GM21619 (cell line): ENCODE measurements at regions not wholly inside any gene's neighbourhood (a gene's known extent, or its start where the extent isn't known, plus 50 kb on each side); places are given as distances from the start of the nearest gene placed in this dataset.
"Not testable (repeated sequence)": the region's sequence is repeated elsewhere in the genome, so short reads cannot be mapped to it uniquely, and the experiment has no call there.

Experiments
- ATAC-seq: cut with Tn5 transposase; IDR thresholded peaks from one replicate; pipeline ENCODE4 v1.9.1; 2021; ENCODE audit not compliant: unreplicated experiment

DNA sequence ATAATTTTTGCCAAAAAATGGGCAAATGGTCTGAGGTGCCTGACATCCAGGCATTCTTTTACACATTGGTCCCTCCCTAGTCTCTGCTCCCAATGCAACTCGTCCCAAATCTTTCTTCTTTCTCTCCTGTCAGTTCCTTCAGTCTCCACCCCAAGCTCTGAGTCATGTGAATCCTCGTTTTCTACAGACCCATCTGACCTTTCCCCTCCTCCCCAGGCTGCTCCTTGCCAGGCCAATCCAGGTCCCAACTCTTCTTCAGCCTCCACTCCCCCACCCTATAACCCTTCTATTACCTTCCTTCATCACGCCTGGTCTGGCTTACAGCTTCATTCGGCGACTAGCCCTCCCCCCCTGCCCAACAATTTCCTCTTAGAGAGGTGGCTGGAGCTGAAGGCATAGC lies 55.3 kb downstream of the BBS10 start:
- ATAC-seq, result not testable (repeated sequence)

DNA sequence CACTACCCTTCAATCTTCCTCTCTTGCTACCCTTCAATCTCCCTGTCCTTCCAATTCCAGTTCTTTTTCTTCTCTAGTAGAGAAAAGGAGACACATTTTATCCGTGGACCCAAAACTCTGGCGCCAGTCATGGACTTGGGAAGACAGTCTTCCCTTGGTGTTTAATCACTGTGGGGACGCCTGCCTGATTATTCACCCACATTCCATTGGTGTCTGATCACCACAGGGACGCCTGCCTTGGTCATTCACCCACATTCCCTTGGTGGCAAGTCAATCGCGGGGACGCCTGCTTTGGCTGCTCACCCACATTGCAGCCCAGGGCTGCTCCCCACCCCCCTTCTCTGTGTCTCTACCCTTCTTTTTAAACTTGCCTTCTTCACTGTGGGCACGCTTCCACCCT lies 55.9 kb downstream of the BBS10 start:
- not testable (repeated sequence) for ATAC-seq

DNA sequence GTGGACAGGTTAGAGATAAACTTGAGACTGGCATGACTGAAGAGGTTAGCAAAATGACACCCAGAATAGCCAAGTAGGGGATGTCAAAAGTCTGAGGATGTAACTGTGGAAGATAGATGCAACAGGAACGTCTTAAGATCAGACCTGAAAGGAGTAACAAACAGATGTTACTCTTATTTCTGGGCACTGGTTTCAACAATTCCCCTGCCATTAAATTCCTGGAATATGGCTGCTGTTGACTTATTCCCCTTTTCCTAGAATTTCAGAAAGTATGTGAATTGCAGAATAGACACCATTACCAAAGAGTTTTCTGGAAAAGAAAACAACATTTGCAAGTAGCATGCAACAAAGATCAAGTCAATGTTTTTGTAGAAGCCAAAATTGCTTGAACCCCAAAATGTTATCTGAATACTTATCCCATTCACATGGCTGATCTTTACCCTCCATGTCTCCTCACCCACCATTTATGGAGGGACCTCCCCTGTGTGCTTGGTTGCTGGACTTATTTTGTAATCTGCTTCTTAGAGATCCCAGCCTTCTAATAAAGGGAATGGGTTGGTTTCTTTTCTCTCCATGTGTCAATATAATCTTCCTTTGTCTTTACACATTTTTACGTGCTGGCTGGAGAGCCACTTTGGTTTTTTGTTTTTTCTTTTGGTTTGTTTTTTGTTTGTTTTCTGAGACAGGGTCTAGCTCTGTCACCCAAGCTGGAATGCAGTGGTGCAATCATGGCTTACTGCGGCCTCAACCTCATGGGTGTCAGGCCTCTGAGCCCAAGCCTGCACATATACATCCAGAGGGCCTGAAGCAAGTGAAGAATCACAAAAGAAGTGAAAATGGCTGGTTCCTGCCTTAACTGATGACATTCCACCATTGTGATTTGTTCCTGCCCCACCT lies 57.0 kb downstream of the BBS10 start:
- ATAC-seq, result no peak

DNA sequence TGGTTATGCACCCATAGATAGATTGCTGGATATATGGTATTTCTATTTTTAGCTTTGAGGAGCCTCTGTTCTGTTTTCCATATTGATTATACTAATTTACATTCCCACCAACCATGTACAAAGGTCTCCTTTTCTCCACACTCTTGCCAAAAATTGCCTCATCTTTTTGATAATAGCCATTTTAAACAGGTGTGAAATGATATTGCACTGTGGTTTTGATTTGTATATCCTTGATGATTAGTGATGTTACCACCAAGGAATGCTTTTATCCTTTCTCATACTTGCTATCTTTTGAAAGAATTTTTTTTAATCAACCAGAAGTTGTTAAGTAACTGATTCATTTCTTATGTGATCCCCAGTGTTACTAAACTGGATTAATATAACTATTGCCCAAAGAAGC lies 60.0 kb downstream of the BBS10 start:
- ATAC-seq, result no peak

DNA sequence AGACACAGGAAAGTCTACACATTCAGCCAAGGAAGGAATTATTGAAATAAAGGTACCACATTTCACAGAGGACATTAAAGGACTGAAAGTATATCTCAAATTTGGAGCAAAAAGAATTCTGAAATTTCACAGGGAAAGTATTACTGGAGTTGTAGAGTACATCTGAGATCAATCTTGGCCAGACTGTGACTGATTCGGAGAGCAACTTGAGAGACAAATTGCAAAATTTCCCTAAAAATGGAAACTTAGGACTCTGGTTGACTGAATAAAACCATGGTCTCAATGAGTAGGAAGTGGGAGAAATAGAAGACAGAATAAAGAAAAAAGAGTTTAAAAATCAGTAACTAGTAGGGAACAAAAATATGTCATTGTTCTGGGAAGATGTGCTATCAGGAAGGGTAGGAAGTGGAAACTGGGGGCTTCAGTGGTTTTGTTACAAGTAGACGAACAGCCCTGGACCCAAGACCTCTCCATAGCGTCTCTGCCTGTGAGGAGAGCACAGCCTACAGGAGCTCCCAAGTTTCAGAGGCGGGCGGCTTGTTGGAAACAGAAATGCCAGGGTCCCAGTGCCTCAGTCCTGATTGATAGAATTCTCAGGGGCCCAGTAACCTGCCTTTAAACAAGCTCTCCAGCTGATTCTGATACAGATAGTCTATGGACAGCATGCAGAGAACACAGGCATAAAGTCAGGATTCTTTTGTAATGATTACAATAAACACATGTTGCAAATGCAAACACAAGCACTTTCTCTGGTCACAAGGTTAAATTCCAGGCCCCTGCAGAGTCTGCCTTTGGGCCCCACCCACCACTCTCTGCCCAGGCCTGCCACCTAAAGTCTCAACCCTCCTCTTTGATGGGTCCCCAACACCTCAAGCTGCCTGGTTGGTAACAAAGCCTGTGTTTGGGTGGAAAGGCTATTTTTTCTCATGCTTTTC lies 63.1 kb downstream of the BBS10 start:
- ATAC-seq, result no peak

DNA sequence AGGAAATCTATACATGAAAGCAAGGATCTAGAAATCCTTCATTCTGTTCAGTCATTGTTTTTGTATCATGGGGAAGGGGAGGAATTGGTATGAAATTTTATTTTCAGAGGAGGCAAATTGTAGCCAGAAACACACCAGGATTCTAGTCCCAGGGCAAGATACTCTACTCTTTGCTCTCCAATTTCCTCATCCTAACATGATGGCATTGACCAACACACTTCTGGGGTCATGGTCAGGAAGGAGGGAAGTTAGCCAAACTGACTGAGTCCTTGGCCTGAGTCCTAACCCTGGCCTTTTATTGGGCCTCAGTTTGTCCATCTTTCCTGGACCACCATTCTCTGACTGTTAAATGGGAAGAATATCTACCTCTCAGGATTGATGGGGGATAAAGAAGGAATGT lies 65.5 kb downstream of the BBS10 start:
- no peak for ATAC-seq

DNA sequence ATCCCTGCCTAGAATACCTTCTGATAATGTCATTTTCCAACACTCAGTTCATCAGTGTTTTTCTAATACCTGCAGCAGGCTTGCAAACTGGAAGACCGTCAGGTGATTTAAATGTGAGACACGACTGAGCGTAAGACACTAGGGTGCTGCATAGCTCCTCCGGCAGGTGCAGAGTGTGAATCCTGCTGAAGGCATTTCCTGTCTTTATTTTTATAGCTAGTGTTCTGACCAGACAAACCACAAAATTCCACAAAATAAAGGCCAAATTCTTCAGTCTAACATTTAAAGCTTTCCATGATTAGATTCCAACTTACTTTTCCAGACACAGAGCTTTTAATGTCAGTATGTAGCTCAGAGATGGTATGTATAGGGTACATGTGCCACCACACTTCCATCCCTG lies 70.7 kb downstream of the BBS10 start:
- no peak for ATAC-seq

DNA sequence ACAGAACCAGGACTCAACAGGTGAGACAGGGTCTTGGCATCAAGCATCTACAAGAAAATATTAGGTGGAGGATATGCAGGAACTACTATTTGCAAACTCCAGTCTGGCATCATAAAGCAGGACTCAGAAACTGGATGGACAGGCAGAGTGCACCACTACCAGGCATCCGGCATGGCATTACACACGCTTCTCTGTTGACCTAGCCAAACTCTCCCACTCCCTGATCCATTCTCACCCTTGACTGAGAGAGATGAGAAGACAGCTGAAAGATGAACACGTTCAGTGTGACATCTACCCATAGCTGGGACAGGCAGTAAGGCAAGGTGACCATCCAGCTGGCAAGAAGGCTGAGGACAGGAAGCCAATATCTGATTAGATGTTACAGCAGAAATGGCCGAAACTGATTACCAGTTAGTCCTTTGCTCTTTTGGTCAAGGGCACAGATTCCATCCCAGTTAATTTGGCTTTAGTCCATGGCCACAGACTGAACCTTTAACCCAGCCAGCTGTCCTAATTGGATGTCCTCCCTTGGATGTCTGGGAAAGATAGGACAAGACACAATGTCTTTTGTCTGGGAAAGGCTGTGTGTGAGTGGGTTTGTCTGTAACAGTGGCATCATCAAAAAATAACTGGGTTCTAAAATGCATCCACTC lies 71.6 kb downstream of the BBS10 start:
- ATAC-seq, result no peak

DNA sequence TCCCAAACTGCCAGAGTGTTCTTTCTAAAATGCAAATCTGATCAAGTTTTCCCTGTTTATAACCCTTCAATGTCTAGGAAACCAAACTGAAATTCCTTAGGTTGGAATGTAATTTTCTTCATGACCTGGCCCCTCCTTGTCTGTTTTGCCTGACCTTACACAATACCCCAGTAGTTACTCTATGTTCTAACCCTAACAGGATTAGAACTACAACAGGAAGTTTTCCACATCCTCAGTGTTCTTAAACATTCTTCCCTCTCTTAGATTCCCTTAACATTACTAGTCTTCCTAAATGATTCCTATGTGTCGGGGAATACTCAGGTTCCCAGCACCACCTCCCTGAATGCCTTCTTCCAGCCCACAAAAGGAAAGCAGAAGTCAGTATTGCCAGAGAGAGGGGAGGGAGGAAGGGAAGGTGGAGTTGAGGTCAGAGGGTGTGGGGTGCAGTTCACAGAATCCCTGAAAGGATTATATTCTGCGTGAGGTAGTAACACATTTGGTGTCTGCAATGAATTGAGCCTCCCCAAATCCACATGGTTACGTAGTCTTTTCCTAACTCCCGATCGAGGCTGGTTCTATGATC lies 72.6 kb downstream of the BBS10 start:
- no peak for ATAC-seq

DNA sequence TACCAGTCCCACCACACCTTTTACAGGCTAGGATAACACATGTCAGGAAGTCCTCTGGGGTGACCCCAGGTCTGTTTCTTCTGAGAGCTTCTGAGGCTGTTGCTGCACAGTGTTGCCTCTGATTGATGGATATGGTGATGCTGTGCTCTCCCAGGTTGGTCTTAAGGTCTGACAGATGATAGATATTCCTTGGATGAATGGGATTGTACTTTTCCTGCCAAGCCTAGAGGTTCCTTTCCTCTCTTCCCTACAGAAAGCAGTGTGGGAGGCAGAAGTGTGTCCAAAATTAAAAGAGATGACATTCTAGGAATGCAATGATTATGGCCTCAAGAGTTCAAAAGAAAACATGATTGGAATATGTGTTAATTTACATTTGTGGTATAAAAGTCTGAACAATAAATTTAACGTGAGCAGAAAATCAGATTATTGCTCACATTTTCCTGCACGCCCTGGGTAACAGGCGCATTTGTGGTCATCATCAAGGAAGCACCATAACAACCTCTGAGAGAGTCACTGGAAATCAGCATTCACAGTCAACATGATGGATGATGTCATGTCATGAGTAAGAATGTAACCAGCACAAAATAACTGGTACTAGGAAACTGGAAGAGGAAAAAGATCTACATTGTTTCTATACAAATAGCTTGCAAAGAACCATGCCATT lies 73.7 kb downstream of the BBS10 start:
- no peak for ATAC-seq

DNA sequence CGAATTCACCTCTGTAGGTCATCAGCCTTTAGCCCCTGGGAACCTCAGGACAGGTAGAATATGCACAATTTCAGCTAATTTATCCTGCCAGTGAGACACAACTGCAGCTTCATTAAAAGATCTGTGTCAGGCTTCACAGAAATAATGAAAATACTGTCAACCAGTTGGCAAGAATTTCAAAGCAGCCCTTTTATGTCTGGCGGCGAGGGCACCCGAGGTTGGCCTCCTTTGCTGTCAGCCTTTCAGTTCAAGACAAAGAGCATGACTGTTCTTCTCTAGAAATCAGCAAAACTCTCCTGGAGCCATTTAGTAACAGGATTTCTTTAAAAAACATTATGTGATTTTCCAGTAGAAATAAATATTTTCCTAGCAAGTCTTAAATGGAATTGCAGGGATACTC lies 75.9 kb downstream of the BBS10 start:
- no peak for ATAC-seq

DNA sequence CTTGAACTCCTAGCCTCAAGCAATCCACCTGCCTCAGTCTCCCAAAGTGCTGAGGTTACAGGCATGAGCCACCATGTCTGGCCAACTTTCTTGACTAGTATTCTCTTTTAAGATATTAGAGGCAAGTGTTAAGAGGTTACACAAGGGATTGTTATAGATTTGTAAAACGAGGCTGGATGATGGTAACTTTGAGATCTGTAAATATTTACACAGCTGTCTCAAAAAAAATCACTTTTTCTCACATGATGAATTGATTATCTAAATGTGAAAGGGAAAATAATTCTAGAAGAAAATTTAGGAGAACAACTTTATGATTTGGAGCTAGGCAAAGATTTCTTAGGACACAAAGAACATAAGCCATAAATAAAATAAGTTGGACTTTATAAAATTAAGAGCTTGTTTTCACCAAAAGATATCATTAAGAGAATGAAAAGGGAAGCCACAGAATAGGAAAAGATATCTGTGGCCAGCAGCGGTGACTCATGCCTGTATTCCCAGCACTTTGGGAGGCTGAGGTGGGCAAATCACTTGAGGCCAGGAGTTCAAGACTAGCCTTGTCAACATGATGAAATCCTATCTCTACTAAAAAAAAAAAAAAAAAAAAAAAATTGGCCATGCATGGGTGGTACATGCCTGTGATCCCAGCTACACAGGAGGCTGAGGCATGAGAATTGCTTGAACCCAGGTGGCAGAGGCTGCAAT lies 77.4 kb downstream of the BBS10 start:
- ATAC-seq, result no peak

DNA sequence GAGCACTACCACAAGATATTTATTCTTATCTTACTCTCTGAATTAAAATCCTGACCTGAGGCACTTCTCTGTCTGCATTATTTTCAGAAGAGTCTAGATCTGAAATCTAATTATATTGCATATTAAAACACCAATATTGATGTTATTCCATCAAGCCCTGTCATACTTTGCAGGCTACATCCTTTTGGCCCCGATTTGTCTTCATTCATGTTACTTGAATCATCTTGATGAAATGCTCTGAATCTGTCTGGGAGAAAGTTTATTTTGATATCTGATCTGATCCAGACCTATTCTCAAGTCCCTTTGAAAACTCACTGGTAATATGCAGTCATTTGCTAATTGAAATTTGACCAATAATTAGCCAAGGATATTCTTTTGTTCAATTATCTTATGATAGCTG lies 79.9 kb downstream of the BBS10 start:
- no peak for ATAC-seq

DNA sequence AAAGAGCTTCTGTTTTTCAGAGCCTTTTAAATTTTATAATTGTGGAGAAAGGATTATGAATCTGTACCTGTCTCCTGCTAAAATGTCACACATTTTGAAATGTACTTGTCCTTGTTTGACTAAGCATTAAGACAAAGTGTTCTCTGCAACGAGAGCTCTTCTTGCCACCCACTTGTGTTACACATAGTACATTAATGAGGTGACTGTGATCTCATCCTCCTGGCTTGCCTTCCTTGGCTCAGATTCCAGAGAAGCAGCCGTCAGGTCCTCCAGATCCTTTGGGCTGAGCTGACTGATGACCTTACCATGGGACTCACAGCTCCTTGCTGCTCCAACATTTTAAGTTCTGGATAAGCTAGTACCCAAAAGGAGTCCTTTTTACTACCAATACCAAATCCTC lies 81.4 kb downstream of the BBS10 start:
- no peak for ATAC-seq

DNA sequence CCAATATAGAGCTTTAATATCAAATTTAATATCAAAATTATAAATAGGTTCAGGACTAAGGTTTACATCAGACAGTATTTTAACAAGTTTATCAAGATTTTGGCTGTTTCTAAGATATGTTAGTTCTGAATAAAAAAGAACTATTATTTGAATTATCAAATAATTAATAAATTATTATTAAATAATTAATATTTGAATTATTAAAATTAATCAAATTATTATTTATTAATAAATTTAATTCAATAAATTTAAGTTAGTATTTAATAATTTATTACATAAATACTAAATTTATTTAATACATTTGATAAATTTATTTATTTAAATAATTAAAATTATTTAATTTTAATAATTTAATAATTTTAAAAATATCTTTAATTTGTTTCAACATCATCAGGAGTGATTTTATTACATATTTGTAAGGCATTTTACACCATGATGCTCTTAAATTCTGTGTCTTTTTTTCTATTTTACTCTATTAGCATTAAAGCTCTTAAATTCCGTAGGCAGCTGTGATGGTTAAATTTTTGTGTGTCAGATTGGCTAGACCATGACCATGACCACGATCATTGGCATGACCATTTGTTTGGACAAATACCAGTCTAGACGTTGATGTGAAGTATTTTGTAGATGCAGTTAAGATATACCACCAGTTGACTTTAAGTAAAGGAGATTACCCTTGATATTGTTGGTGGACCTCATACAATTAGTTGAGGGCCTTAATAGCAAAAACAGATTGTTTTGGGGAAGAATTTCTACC lies 82.6 kb downstream of the BBS10 start:
- no peak for ATAC-seq

DNA sequence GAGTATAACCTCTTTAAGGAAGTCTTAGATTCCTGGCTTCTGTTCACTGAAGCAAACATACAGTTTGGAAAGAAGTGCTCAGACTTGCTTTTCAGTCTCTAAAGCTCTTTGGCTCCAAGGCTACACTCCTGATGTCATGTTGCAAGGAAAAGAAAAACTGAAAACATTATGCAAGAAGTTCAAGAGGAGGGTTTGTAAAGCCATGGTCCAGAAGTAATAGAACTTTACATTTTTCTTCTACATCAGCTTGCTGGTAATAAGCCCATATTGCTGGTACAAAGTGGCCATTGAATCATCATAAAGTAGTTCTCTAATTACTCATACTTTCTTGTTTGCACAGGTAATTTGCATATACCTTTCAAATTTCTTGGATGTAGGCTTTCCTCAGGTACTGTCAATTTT lies 83.6 kb downstream of the BBS10 start:
- ATAC-seq, result no peak

DNA sequence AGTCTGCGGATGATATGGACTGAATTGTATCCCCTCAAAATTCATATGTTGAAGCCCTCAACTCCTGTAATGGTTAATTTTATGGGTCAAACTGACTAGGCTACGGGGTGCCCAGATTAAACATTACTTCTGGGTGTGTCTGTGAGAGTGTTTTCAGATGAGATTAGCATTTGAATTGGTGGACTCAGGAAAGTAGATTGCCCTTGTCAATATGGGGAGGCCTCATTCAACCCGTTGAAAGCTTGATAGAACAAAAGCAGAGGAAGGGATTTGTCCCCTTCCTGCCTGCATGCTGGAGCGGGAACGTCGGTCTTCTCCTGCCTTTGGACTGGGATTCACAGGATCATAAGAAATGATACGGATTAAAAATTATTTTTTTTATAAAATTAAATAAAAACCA lies 84.5 kb downstream of the BBS10 start:
- no peak for ATAC-seq

DNA sequence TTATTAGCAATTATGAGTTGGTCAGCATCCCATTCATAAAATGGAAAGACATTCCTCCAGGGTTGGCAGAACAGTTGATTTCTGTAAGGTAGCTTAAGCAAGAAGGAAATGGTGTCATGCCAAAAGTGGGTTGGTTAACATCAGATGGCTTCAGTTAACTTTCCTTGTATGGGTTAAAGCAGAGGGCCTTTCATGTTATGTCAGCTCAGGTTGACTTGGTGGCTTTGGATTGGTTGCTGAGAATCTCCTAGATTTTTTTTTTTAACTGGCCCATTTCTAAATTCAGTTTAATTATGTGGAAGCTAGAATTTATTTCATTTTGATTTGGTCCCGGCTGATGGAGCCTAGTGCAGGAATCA lies 87.8 kb downstream of the BBS10 start:
- no peak for ATAC-seq

DNA sequence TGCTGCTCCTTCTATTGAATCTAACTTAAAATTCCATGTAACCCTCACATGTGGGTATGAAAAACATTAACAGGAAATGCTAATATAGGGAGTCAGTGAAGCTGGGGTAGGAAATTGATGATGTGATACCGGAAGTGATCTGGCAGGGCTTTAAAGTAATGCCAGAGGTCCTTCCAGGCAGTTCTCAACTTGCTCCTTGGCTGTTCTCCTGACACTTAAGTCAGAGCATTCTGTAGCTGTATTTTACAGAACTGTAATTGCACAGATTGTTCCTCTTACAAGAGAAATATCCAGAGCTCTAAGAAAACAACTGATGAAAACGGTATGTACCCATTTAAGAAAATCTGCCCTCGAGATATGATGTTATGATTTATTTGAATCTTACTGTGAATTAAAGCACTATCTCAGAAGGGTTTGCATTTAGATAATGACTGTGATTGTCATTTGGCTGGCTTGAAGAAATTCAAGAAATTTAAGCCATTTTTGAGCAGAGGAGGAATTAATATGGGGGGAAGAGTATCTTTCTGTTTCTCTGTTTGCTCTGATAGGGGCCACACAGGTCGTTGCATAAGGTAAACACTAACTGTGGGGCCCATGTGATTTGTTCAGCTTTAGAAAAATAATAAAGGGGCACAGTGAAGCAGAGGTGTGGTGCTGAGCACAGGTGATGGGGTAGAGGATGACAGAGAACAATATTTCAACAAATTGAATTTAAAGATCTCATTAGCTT lies 88.4 kb downstream of the BBS10 start:
- ATAC-seq, result no peak
